ENCODE measurements at regions not wholly inside any gene's neighbourhood (a gene's known extent, or its start where the extent isn't known, plus 50 kb on each side); places are given as distances from the start of the nearest gene placed in this dataset.

DNA sequence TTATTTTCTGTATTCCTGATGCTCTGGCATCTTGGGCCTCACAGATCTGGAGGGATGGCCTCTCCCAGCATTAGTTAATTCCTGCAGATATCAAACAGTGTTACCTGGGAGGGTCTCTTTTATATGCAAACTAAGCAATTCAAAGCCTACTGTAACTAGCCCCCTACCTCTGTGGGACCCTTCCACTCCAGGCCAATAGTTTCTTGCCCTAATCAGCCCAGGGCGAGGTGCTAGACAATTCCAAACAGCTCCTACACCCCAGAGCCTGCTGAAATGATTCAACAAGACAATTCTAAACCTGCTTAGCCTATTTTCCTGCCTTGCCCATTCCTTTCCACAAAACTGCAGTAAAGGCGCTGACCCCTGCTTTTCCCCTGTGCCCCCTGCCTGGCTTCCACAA, 106.6 kb upstream of the IGSF10 start:
- TF ChIP-seq, protein P1, sequence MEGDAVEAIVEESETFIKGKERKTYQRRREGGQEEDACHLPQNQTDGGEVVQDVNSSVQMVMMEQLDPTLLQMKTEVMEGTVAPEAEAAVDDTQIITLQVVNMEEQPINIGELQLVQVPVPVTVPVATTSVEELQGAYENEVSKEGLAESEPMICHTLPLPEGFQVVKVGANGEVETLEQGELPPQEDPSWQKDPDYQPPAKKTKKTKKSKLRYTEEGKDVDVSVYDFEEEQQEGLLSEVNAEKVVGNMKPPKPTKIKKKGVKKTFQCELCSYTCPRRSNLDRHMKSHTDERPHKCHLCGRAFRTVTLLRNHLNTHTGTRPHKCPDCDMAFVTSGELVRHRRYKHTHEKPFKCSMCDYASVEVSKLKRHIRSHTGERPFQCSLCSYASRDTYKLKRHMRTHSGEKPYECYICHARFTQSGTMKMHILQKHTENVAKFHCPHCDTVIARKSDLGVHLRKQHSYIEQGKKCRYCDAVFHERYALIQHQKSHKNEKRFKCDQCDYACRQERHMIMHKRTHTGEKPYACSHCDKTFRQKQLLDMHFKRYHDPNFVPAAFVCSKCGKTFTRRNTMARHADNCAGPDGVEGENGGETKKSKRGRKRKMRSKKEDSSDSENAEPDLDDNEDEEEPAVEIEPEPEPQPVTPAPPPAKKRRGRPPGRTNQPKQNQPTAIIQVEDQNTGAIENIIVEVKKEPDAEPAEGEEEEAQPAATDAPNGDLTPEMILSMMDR (conservative IDR thresholded peaks at IDR 0.05; ENCODE audit: low read depth, low read length): no peak
- DNase-seq (ENCODE audit: low read depth): no peak
- no peak overlapping the region for H3K4me3 ChIP-seq (ENCODE audit: low read depth, low read length)

DNA sequence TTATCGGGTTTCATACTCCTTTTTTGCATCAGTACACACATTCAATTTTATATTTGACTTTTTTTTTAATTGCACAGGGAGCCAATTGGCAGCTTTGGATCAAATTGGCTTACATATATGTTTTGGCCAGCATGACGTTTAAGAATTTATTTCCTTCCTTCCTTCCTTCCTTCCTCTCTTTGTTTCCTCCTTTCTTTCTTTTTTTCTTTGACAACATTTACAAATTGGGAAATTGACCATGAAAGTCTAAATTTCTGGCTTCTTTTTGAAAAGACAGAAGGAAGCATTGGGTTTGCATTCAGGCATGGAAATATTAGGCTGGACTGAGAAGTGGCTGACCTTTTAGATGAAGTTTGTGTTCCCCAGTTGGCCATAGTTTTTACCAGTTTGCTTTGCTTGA, 103.4 kb upstream of the IGSF10 start:
- TF ChIP-seq, protein P1 (conservative IDR thresholded peaks at IDR 0.05; ENCODE audit: low read depth, low read length): no peak
- DNase-seq (ENCODE audit: low read depth): no peak
- no peak overlapping the region for H3K4me3 ChIP-seq (ENCODE audit: low read depth, low read length)

DNA sequence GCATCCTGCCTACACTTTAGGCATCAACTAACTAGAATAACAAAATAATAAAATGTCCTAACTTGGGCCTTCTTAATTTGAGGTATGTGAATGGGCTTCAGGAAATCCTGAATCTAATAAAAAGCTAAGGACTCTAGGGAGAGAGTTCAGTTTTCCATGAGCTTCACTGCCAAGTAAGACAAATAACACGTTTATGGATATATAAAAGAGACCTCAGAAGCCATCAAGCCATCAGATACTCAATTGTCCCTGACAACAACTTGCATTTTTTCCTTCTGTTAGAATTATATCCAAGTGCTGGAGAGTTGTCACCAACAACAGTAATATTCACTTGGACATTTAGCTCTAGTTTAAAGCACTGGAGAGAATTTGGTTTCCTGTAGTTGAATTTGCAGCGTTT, 102.4 kb upstream of the IGSF10 start:
- H3K4me3 ChIP-seq (ENCODE audit: low read depth, low read length): no peak overlapping the region
- no peak for DNase-seq (ENCODE audit: low read depth)
- TF ChIP-seq, protein P1 (conservative IDR thresholded peaks at IDR 0.05; ENCODE audit: low read depth, low read length): no peak

DNA sequence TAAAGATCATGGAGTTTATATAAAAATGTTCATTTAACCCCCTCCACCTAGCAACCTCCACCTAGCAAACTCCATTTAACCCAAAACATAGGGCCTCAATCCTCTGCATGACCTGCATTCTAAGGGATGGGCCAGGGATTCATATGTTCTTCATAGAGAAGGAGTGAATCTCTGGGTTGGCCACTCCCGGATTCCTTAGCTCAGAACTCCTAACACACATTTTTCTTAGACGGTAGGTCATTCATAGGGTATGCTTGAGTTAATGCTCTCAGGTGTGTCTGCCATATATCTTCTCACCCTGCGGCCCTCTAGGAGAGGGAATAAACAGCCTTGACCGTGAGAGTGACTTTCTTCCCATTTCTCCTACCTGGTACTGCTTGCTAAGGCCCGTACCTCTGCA, 102.0 kb upstream of the IGSF10 start:
- no peak overlapping the region for H3K4me3 ChIP-seq (ENCODE audit: low read depth, low read length)
- no peak for DNase-seq (ENCODE audit: low read depth)
- TF ChIP-seq, protein P1 (conservative IDR thresholded peaks at IDR 0.05; ENCODE audit: low read depth, low read length): no peak

DNA sequence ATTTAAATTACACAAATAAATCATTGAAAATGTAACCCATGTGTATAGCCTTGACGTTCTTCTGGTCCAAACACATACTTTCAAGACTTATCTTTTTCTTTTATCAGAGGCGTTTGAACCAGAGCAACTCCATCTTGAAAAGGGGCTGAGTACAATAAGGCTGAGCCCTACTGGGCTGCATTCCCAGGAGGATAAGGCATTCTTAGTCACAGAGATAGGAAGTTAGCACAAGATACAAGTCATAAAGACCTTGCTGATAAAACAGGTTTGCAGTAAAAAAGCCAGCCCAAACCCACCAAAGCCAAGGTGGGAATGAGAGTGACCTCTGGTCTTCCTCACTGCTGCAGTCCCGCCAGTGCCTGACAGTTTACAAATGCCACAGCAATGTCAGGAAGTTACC, 101.0 kb upstream of the IGSF10 start:
- TF ChIP-seq, protein P1 (conservative IDR thresholded peaks at IDR 0.05; ENCODE audit: low read depth, low read length): no peak
- H3K4me3 ChIP-seq (ENCODE audit: low read depth, low read length): no peak overlapping the region
- DNase-seq (ENCODE audit: low read depth): no peak

DNA sequence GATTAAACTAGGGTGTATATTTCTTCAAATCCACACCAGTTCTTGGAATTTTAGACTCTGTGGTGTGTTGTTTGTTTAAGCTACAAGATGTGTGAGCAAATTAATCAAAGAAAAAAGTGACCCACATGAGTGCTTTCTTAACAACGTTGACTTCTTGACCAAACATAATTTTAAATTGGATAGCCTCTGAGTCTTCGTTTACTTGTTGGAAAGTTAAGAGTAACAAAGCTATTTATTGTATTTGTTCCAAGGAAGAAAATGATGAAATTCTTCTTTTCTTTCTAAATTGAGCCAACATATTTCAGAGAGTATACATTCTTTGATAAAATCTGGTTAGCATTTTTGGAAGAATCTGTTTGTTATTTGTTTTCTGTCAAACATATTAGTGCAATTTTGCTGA, 99.9 kb upstream of the IGSF10 start:
- no peak for DNase-seq (ENCODE audit: low read depth)
- H3K4me3 ChIP-seq (ENCODE audit: low read depth, low read length): no peak overlapping the region
- TF ChIP-seq, protein P1 (conservative IDR thresholded peaks at IDR 0.05; ENCODE audit: low read depth, low read length): no peak

DNA sequence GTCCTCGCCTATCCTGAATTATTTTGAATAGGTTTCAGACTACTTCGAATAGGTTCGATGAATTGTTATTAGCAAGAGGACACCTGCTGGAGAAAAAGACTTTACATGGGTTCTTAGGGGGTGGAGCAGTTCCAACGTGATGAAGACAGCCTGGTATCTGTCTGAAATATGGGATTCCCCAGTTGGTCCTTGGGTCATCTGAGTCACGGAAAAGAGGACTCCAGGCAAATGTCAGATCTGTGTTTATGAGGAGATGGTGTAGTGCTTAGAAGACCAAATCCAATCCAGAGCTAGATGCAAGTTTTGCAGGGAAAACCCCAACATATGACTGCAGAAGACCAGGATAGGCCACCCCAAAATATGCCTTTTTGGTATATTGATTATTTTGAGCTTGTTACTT, 98.9 kb upstream of the IGSF10 start:
- TF ChIP-seq, protein P1 (conservative IDR thresholded peaks at IDR 0.05; ENCODE audit: low read depth, low read length): no peak
- DNase-seq (ENCODE audit: low read depth): no peak
- no peak overlapping the region for H3K4me3 ChIP-seq (ENCODE audit: low read depth, low read length)

Measured in epithelial cell of proximal tubule (primary cell).